ENCODE measurements at regions not wholly inside any gene's neighbourhood (a gene's known extent, or its start where the extent isn't known, plus 50 kb on each side); places are given as distances from the start of the nearest gene placed in this dataset.

- no peak for TF ChIP-seq ZNF70 (CRISPR knock-in tag; IDR thresholded peaks at IDR 0.05)
- TF ChIP-seq TCF4 (CRISPR knock-in tag; IDR thresholded peaks at IDR 0.05; ENCODE audit: borderline replicate concordance) = no peak
- TF ChIP-seq ZFP3 (CRISPR knock-in tag; IDR thresholded peaks at IDR 0.05) = no peak
- TF ChIP-seq ISL1 (CRISPR knock-in tag; IDR thresholded peaks at IDR 0.05) = no peak
- TF ChIP-seq ARNTL (CRISPR knock-in tag; IDR thresholded peaks at IDR 0.05; ENCODE audit: borderline replicate concordance, low read depth) = no peak
- TF ChIP-seq, protein P1, sequence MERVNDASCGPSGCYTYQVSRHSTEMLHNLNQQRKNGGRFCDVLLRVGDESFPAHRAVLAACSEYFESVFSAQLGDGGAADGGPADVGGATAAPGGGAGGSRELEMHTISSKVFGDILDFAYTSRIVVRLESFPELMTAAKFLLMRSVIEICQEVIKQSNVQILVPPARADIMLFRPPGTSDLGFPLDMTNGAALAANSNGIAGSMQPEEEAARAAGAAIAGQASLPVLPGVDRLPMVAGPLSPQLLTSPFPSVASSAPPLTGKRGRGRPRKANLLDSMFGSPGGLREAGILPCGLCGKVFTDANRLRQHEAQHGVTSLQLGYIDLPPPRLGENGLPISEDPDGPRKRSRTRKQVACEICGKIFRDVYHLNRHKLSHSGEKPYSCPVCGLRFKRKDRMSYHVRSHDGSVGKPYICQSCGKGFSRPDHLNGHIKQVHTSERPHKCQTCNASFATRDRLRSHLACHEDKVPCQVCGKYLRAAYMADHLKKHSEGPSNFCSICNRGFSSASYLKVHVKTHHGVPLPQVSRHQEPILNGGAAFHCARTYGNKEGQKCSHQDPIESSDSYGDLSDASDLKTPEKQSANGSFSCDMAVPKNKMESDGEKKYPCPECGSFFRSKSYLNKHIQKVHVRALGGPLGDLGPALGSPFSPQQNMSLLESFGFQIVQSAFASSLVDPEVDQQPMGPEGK (CRISPR knock-in tag; IDR thresholded peaks at IDR 0.05; ENCODE audit: borderline replicate concordance) = no peak
- TF ChIP-seq TOX (CRISPR knock-in tag; IDR thresholded peaks at IDR 0.05; ENCODE audit: borderline replicate concordance) = no peak
- no peak for TF ChIP-seq ZFP30 (CRISPR knock-in tag; IDR thresholded peaks at IDR 0.05)
- no peak for TF ChIP-seq PPARA (CRISPR knock-in tag; IDR thresholded peaks at IDR 0.05; ENCODE audit: borderline replicate concordance)
- TF ChIP-seq SNAI2 (CRISPR knock-in tag; IDR thresholded peaks at IDR 0.05) = no peak
- no peak for TF ChIP-seq BACH2 (CRISPR knock-in tag; IDR thresholded peaks at IDR 0.05; ENCODE audit: borderline replicate concordance)
- no peak for TF ChIP-seq TSHZ2 (CRISPR knock-in tag; IDR thresholded peaks at IDR 0.05)
- no peak for TF ChIP-seq ESRRG (CRISPR knock-in tag; IDR thresholded peaks at IDR 0.05)
- TF ChIP-seq GLIS3 (CRISPR knock-in tag; IDR thresholded peaks at IDR 0.05) = no peak
Measured at GRCh38 chr3:104989878-104990277, 376.8 kb upstream of the ALCAM start.
